Activated CD4-positive, alpha-beta T cell treated with anti-CD3 and anti-CD28 coated beads for 4 hours (primary cell): ENCODE measurements at regions not wholly inside any gene's neighbourhood (a gene's known extent, or its start where the extent isn't known, plus 50 kb on each side); places are given as distances from the start of the nearest gene placed in this dataset.

Source experiments
- DNase-seq, 2 donors: peaks; one replicate each; pipeline ENCODE4 v3.0.0-alpha.2; 2020

GRCh38 chr15:77786181-77786890 is 153.6 kb upstream of the LINGO1 start:
- DNase-seq = no peak

GRCh38 chr15:77784361-77785292 is 151.9 kb upstream of the LINGO1 start:
- DNase-seq = no peak

- no peak for DNase-seq
Measured at GRCh38 chr15:77783636-77784035, 150.9 kb upstream of the LINGO1 start.

GRCh38 chr15:77782691-77783090 is 150.0 kb upstream of the LINGO1 start:
- no peak for DNase-seq

DNA sequence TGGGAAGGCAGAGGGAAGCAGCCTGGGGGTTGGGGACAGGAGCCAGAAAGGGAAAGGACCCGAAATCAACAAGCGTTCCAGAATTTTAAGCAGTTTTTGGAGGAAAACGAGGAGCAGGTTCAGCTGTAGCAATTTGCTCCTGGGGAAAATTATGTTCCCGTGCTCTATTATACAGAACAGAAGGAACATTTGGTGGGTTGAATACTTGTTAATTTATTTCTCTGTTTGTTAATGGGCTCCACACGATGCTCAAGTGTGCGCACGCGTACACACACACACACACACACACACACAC is 149.2 kb upstream of the LINGO1 start:
- DNase-seq = no peak

DNA sequence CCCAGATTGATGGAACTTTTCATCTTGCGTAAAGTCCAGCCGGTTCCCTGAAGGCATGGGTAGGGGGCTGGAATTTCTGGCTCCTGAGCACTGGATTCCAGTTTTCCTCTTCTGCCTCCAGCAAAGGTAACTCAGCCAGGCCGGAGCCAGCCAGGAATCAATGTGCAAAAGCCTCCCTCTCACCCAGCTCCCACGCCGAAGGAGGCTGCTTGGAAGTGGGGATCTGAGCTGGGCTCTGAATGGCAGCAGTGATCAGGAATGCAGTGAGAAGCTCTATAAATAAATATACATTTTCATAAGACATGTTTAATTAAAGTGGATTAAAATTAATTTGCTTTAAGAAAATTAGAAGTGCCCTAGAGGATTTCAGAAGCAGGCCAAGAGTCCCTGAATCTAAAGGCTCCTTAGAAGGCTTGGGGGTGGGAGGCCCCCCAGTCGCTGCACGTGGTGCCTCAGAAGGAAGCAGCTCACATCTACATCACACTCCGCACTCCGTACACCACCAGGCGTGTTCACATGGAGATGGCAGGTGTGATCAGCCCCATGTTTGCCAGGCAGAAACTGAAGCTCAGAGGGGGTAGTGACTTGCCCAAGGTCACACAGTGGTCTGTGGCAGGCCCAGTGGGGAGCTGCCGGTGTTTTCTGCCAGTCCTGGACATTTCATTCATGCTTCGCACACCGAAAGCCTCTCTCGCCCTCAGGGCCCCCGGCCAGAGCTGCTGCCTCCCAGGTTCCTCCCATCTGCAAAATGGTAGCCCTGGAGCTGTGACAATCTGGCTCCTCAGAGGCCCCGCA is 148.6 kb upstream of the LINGO1 start:
- DNase-seq = no peak

GRCh38 chr15:77778802-77779201 is 146.1 kb upstream of the LINGO1 start:
- no peak for DNase-seq

DNA sequence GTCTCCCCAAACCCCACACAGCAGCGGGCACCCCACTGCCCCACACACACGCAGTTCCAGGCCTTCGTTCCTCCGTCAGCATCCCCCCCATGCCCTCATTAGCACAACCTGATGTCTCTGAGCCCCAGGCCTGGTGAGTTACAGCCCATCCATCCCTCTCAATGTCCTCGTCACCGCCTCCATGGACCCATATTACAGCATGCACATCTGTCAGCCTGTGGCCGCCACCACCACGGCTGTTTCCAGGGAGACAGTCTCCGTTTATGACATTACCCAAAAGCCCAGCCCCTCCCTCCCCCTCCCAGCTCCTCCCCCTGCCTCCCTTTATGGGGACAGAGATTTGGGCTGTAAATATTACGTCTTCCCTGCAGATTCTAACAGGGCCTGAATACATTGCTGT is 143.1 kb upstream of the LINGO1 start:
- no peak for DNase-seq

- no peak for DNase-seq
Measured at GRCh38 chr15:77775373-77775772, 142.7 kb upstream of the LINGO1 start.

- DNase-seq = no peak
Measured at GRCh38 chr15:77774350-77774749, 141.6 kb upstream of the LINGO1 start.

DNA sequence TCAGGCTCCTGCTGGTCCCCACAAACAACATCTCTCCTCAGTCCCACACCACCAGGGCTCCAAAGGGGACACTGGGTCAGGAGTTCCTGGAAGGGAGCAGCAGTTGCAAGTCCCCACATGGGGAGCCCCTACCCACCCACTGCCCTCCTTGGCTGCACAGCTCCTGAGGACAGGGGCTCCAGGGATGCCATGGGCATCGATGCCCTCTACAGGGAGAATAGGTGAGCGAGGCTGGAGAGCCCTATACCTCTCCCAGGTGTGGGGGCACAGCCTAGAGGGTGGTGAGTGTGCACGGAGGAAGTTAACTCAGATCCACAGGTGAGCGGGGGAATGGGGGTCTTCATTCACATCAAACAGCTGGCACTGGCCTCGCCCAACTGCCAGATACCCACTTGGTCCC is 141.2 kb upstream of the LINGO1 start:
- no peak for DNase-seq

DNA sequence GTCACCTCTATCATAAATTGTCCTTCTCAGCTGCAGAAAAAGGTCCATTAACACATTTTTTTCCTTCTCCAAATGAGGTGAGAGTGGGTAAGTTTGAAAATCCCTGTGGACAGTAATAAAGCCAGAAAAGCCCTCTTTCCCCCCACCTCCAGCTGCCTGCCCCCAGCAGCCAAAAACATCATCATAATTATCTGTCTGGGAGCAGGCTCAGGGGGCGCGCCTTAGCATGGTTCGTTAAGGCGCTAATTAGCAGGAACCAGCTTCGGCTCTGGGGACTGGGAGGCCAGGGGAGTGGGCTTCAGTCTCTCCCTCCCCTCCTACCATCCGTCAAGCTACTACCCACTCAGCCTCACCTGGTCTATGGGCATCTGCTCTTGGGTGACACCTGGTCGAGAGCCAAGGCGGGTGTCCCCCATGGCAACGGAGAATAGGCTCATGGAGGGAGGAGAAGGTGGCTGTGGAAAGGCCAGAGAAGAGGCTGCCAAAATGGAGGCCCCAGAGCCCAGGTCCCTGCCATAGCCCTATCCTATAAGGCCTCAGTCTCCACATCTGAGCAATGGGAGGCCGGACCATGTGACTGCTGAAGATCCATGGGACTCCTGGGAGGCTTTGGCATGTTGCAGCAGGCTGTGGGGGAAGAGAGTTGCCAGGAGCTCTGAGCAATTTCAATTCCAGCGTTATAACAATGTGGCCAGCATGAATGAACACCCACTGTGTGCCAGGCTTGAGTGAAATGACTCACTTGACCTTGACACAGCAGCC is 140.1 kb upstream of the LINGO1 start:
- DNase-seq = no peak

- no peak for DNase-seq
Measured at GRCh38 chr15:77771616-77772015, 138.9 kb upstream of the LINGO1 start.

DNA sequence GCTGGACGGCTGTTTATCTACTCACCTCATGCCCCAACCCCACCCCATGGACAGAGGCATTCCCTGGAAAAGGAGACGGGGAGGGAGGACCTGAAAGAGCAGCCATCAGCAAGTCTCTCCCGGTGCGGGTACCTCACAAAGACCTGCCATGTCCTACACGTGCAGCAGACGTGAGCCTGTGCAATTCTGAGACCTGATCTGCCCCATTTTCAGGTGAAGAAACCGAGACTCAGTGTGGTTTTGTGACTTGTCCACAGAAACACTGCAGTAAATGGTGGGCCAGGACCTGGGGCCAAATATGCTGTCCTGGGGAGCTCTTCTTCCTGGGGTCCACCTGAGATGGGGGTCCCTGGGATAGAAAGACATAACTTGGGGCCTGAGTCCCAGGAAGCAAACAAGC is 137.0 kb upstream of the LINGO1 start:
- no peak for DNase-seq

DNA sequence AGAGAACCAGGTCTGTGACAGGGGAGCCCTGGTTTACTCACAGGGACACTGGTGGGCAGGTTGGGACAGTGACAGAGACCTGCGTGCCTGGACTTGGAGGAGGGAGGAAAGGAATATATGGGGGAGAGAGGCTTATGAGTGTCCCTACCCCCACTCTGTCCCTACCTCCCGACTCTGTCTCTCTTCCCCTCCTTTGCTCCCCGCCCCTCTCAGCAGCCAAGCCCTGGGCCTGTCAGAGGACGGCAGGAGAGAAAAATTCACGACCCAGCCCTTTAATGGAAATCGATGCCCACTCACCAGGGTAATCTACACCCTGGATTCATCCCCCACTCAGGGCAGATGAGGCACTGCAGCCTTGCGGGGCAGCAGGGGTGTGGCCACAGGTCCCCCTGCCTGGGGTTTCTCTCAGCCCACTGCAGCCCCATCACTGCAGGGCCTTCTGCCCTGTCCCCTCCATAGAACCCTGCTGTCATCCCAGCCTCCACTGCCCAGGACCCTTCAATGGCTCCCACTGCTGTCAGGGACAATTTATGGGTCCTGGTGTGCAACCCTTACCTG is 135.9 kb upstream of the LINGO1 start:
- no peak for DNase-seq

GRCh38 chr15:77768107-77768506 is 135.4 kb upstream of the LINGO1 start:
- DNase-seq = no peak

GRCh38 chr15:77764095-77764494 is 131.4 kb upstream of the LINGO1 start:
- DNase-seq = no peak

- DNase-seq = no peak
Measured at GRCh38 chr15:77762747-77763355, 130.1 kb upstream of the LINGO1 start.

DNA sequence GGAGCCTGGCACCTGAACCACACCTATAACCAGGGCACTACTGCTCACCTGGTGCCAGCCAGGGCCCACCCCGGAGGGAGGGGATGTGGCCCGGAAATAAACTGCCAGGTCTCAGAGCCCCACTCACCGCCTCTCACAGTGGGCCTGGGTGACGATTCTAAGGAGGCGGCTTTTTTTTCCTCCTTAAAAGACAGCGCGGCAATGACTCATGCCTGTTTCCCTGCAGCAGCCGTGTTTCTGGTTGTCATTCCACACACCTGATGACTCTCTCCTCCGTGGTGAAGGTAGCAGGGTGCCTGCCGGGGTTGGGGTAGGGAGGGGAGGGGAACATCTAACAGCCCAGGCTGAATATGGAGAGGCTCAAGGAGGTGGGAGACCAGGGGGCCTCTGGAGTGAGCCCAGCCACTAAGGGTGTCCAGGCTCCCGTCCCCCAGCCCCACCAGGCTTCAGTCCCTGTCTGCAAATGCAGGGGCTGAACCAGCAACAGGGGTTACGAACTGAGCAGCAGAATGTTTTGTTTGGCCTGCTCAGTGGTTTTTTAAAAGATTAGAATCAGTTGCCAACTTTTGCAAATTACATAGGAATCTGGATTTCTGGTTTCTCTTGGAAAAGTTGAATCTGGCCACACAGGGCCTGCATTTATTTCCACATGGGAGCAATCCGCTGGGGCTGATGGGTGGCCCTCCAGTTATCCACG is 127.3 kb upstream of the LINGO1 start:
- no peak for DNase-seq

DNA sequence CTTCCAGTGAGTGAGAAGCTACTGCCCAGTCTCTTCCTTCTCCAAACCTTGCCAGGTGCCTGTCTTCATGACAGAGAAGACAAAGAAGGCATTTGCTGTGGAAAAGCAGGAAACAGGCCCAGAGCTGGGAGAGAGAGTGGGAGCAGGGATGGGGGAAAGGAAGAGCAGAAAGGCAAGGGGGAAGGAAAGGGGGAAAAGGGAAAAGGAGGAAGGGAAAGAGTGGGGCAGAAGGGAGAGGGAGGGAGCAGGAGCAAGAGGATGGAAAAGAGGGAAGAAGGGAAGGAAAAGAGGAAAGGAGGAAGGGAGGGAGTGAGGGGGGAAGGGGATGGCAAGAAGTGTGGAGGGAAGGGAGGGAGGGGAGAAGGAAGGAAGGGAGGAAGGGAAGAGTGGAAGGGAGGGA is 121.2 kb upstream of the LINGO1 start:
- no peak for DNase-seq

DNA sequence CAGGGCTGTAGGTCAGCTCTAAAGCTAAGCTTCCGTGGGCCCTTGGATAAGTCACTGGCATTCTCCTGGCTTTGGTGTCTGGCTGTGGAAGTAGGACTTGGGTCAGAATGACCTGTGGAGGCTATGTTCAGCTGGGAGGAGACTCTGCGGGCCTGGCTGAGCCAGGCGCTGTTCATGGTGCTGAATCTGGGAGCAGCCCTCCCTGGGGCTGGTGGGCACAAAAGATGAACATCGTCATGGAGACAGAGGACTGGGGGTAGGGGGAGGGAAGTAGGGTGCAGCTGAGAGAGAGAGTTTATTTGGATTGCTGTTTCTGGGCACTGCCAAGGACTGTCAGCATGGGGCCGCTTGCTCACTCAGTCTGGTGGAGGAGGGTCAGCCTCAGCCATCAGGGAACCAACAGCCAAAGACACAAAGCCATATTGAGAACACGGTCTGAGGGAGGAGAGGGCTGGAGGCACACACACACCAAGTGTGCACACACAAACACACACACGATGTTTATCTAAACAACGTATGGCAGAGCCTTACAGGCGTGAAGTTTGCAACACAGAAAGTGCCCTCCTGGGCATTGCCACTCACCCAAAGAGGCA is 120.7 kb upstream of the LINGO1 start:
- no peak for DNase-seq
